Lower lobe of right lung (tissue), 2 donors: ENCODE measurements at regions not wholly inside any gene's neighbourhood (a gene's known extent, or its start where the extent isn't known, plus 50 kb on each side); places are given as distances from the start of the nearest gene placed in this dataset.

Experiments used
- ATAC-seq, 2 donors: fragments of 200-7000 bp; cut with Tn5 transposase; one replicate each; pipeline ENCODE4 v1.9.1; 2020 to 2022; ENCODE audit warnings: mild to moderate bottlenecking in 2 of 2, moderate library complexity in 2 of 2
- DNase-seq: peaks from one replicate; pipeline ENCODE4 v3.0.0-alpha.2; 2020
- H3K27ac ChIP-seq: fragments of 200-600 bp; one replicate; pipeline ENCODE4 v1.8.0; 2022
- H3K27me3 ChIP-seq: fragments of 200-600 bp; one replicate; pipeline ENCODE4 v1.8.0; 2022; ENCODE audit warnings: low read depth
- H3K36me3 ChIP-seq: fragments of 200-600 bp; one replicate; pipeline ENCODE4 v1.8.0; 2022; ENCODE audit warnings: mild to moderate bottlenecking
- H3K4me1 ChIP-seq: fragments of 200-600 bp; one replicate; pipeline ENCODE4 v1.8.0; 2022
- H3K4me3 ChIP-seq: fragments of 200-600 bp; one replicate; pipeline ENCODE4 v1.8.0; 2022; ENCODE audit warnings: mild to moderate bottlenecking
- H3K9me3 ChIP-seq: fragments of 200-600 bp; one replicate; pipeline ENCODE4 v1.8.0; 2022
- intact Hi-C: fragments of 100-400 bp; cut with DNase I; formaldehyde crosslinking; loops from one replicate; pipeline ENCODE4 v1.11.0; 2022
- TF ChIP-seq, protein P1 (sequence below): fragments of 200-600 bp; IDR thresholded peaks from one replicate; pipeline ENCODE4 v1.8.0; 2022; ENCODE audit warnings: antibody characterized with exemption, mild to moderate bottlenecking
- donor health status: DM: no; HTN: yes; CAD: no; lungs with severe emphysema.

DNA sequence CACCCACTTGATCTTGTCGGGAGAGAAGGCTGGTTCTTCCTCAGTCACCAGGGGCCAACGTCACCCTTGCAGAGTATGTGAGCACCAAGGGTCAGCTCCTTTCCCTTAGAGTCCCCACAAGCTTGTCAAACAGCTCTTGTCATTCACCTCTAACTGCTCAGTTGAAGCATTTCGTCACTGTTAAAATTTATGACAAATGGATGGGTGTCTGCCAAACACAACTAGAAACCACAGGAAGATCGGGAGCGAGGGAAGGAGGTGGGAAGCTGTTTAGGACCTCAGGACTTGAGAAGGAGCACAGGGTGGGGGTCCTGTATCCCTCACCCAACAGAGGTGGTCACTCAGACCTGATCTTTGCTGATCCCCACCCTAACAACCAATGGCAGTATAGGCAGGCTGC lies 373.3 kb upstream of the IGFBP3 start:
- Histone ChIP-seq H3K27ac (no peak overlapping the region), H3K36me3 (no peaks in the 10 kb centered on the region), H3K9me3 (peaks cover 7% of the 10 kb centered on the region), H3K27me3 (no peaks in the 10 kb centered on the region), H3K4me3 (no peak overlapping the region), H3K4me1 (no peaks in the 10 kb centered on the region)
- intact Hi-C loops: no loop called here
- no peak for DNase-seq
- TF ChIP-seq, protein P1, sequence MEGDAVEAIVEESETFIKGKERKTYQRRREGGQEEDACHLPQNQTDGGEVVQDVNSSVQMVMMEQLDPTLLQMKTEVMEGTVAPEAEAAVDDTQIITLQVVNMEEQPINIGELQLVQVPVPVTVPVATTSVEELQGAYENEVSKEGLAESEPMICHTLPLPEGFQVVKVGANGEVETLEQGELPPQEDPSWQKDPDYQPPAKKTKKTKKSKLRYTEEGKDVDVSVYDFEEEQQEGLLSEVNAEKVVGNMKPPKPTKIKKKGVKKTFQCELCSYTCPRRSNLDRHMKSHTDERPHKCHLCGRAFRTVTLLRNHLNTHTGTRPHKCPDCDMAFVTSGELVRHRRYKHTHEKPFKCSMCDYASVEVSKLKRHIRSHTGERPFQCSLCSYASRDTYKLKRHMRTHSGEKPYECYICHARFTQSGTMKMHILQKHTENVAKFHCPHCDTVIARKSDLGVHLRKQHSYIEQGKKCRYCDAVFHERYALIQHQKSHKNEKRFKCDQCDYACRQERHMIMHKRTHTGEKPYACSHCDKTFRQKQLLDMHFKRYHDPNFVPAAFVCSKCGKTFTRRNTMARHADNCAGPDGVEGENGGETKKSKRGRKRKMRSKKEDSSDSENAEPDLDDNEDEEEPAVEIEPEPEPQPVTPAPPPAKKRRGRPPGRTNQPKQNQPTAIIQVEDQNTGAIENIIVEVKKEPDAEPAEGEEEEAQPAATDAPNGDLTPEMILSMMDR: no peak
- no peak for ATAC-seq

DNA sequence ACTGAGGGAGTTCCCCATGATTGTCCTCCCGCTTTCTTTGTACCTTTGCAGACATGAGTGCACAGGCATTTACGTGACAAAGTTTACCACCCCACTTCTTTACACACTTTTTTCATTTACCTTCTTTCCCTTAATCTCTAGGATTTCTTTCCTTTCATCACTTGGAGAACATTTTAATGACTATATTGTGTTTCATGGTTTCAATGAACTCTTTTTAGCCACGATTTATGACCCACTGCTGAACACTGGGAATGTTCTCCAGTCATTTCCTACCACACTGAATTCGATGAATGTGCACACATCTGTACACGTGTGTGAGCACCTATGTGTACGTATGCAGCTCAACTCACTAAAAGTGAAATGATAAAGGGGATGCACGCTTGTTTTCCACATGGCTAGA lies 371.7 kb upstream of the IGFBP3 start:
- intact Hi-C loops: no loop called here
- DNase-seq: no peak
- H3K27ac ChIP-seq: no peak overlapping the region
- H3K4me3 ChIP-seq: no peak overlapping the region
- H3K9me3 ChIP-seq: peaks cover 5% of the 10 kb centered on the region
- no peaks in the 10 kb centered on the region for H3K36me3 ChIP-seq
- no peaks in the 10 kb centered on the region for H3K27me3 ChIP-seq
- ATAC-seq: no peak
- H3K4me1 ChIP-seq: no peaks in the 10 kb centered on the region
- TF ChIP-seq, protein P1: no peak

DNA sequence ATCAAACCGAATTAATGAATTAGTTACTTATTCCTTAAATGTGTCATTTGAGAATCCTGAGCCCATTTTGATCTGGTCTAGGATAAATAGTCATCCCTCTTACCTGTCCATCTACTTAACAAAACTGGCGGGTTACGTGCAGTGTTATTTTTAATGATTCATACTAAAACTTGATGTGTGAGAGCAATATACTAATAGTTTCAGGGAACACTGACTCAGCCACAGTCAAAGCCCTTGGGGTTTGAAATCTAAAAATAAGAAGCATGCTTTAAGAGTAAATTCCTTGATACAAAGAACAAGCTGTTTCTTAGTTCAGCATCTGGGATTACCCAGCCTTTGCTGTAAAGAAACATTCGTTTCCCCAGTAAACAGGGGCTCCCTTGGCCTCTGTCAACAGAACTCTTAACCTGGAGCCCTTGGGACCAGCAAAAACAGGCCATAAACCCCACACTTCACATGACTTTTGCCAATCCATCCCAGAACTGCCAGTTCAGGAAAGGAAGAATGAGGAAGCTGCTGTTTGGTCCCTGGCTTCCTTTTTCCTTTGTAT lies 370.6 kb upstream of the IGFBP3 start:
- Histone ChIP-seq H3K9me3 (no peaks in the 10 kb centered on the region), H3K4me1 (no peaks in the 10 kb centered on the region), H3K27me3 (no peaks in the 10 kb centered on the region), H3K36me3 (no peaks in the 10 kb centered on the region), H3K27ac (no peak overlapping the region), H3K4me3 (no peak overlapping the region)
- intact Hi-C loops: no loop called here
- DNase-seq (no peak), ATAC-seq (no peak)
- TF ChIP-seq, protein P1: no peak

DNA sequence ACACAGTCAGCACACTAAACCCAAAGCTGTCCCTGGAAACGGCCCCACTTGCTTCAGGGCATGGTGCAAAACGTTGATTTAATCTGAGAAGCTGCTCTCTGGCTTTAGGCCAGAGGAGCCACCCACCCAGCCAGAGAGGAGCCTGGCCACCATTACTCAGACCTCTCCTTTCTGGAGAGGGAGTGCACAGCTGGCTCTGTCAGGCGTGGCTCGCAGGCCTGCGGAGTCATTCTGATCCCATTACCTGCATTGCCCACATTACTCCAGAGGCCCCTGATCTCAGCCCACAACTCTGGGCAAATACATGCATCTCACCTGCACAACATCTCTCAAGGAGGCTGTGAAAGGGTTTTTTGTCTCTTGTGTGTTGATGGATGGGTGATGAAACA lies 370.0 kb upstream of the IGFBP3 start:
- intact Hi-C loops: no loop called here
- Histone ChIP-seq H3K27me3 (no peaks in the 10 kb centered on the region), H3K36me3 (no peaks in the 10 kb centered on the region), H3K4me3 (no peak overlapping the region), H3K4me1 (no peaks in the 10 kb centered on the region), H3K27ac (no peak overlapping the region), H3K9me3 (no peaks in the 10 kb centered on the region)
- DNase-seq (no peak), ATAC-seq (no peak)
- TF ChIP-seq, protein P1: no peak

DNA sequence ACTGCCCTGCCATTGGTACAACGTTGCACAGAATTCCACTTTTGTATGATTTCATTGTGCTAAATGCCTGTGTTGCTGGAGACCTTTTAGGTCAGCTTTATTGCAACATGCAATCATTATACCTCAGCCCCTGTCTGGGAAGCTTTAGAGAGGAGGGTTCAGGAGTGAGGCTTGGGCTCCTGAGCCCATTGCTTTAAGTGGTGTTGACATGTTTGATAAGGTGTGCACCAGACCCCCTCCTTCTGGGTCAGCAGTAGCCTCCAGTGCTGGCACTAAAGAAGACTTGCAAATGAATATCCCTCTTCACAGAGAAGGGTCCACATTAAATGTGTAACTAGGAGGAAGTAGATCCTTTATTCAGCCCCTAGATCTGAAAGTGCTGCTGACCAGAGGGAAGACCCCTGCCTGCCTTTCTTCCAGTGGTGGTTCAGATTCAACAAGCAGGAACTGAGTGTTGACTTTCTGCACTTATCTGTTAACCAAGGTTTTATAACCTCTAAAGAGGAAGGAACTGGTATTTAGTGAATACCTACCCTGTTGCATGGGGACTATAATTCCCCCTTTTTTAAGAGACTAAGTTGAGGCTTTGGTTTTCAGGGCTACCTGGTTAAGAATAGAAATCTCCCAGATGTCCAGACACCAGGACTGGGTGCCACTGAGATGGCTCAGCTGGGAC lies 369.4 kb upstream of the IGFBP3 start:
- ATAC-seq (no peak), DNase-seq (no peak)
- Histone ChIP-seq H3K27me3 (no peaks in the 10 kb centered on the region), H3K36me3 (no peaks in the 10 kb centered on the region), H3K4me3 (no peak overlapping the region), H3K4me1 (no peaks in the 10 kb centered on the region), H3K9me3 (no peaks in the 10 kb centered on the region), H3K27ac (no peak overlapping the region)
- TF ChIP-seq, protein P1: no peak
- intact Hi-C loops: no loop called here
